GM23338 (cell line): ENCODE measurements at regions not wholly inside any gene's neighbourhood (a gene's known extent, or its start where the extent isn't known, plus 50 kb on each side); places are given as distances from the start of the nearest gene placed in this dataset.

Experiments
- CREB1 ChIP-seq: fragments of 250-450 bp; sonication (Bioruptor Pico); IDR thresholded peaks from 2 replicates; pipeline ENCODE4 v1.5.0; 2020; ENCODE audit warnings: low read depth, mild to moderate bottlenecking, moderate library complexity
- EZH2 ChIP-seq: fragments of 200-600 bp; sonication (generic); IDR thresholded peaks from one replicate; pipeline ENCODE4 v1.8.0; 2017; ENCODE audit warnings: antibody characterized with exemption, mild to moderate bottlenecking, low read depth; ENCODE audit not compliant: unreplicated experiment
- EZH2phosphoT487 ChIP-seq: fragments of 200-600 bp; sonication (generic); IDR thresholded peaks from one replicate; pipeline ENCODE4 v1.8.1; 2018; ENCODE audit warnings: antibody characterized with exemption; ENCODE audit not compliant: unreplicated experiment
- JUNB ChIP-seq: IDR thresholded peaks from one replicate; pipeline ENCODE4 v1.6.1; 2016; ENCODE audit warnings: antibody characterized with exemption; ENCODE audit not compliant: unreplicated experiment
- NANOG ChIP-seq: IDR thresholded peaks from 2 replicates; pipeline ENCODE4 v1.6.1; 2016; ENCODE audit warnings: antibody characterized with exemption, borderline replicate concordance
- POLR2AphosphoS5 ChIP-seq: IDR thresholded peaks from 2 replicates; pipeline ENCODE4 v1.6.1; 2016; ENCODE audit warnings: antibody characterized with exemption, low read depth
- STAT1 ChIP-seq: IDR thresholded peaks from one replicate; pipeline ENCODE4 v1.6.1; 2016; ENCODE audit warnings: antibody characterized with exemption; ENCODE audit not compliant: unreplicated experiment
- ZNF114 ChIP-seq: fragments of 250-450 bp; sonication (Bioruptor Pico); IDR thresholded peaks from 2 replicates; pipeline ENCODE4 v1.5.0; 2020; ENCODE audit warnings: mild to moderate bottlenecking, moderate library complexity
- ZNF331 ChIP-seq: fragments of 250-450 bp; sonication (Bioruptor Pico); IDR thresholded peaks from 2 replicates; pipeline ENCODE4 v1.5.0; 2020; ENCODE audit warnings: low read depth, mild to moderate bottlenecking, moderate library complexity
- TF ChIP-seq, protein P1 (sequence below), 2 experiments: fragments of 200-600 bp in 1 of 2; sonication (generic) in 1 of 2; conservative IDR thresholded peaks; 2 replicates each; pipeline versions ENCODE4 v1.5.1 to v1.6.1; 2016 to 2017; ENCODE audit warnings: antibody characterized with exemption in 2 of 2, low read depth in 2 of 2, mild to moderate bottlenecking in 2 of 2, moderate library complexity in 1 of 2
- TF ChIP-seq, protein P2 (sequence below): IDR thresholded peaks from one replicate; pipeline ENCODE4 v1.6.1; 2018; ENCODE audit warnings: antibody characterized with exemption; ENCODE audit not compliant: unreplicated experiment
- TF ChIP-seq, protein P3 (sequence below): IDR thresholded peaks from 2 replicates; pipeline ENCODE4 v1.6.1; 2016; ENCODE audit warnings: antibody characterized with exemption
- TF ChIP-seq, protein P4 (sequence below): fragments of 250-450 bp; sonication (Bioruptor Pico); IDR thresholded peaks from 2 replicates; pipeline ENCODE4 v1.5.0; 2020; ENCODE audit warnings: mild to moderate bottlenecking, moderate library complexity

DNA sequence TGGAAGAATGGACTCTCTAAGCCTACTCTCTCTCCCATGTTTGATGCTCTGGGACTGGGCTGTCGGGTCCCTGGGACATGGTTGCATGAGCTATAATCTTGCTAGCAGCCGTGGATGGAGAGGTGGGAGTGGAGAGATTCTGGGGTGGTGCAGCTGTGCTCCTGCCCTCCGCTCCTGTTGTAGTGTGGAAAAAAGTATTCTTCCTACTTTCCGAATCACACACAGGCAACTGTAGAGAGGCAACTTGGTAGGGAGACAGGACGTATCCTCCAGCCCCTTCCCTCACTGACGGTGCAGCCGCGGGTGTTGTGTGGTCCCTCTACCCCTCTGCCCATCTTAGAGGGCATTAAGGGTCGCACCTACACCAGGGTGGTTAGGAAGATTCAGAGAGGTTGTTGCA lies 281.4 kb upstream of the TLE3 start:
- no peak for TF ChIP-seq EZH2
- TF ChIP-seq, protein P1, sequence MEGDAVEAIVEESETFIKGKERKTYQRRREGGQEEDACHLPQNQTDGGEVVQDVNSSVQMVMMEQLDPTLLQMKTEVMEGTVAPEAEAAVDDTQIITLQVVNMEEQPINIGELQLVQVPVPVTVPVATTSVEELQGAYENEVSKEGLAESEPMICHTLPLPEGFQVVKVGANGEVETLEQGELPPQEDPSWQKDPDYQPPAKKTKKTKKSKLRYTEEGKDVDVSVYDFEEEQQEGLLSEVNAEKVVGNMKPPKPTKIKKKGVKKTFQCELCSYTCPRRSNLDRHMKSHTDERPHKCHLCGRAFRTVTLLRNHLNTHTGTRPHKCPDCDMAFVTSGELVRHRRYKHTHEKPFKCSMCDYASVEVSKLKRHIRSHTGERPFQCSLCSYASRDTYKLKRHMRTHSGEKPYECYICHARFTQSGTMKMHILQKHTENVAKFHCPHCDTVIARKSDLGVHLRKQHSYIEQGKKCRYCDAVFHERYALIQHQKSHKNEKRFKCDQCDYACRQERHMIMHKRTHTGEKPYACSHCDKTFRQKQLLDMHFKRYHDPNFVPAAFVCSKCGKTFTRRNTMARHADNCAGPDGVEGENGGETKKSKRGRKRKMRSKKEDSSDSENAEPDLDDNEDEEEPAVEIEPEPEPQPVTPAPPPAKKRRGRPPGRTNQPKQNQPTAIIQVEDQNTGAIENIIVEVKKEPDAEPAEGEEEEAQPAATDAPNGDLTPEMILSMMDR (conservative IDR thresholded peaks at IDR 0.05; ENCODE audit: low read depth in 2 of 2), result no peak
- no peak for TF ChIP-seq JUNB
- no peak for TF ChIP-seq POLR2AphosphoS5
- TF ChIP-seq, protein P2, sequence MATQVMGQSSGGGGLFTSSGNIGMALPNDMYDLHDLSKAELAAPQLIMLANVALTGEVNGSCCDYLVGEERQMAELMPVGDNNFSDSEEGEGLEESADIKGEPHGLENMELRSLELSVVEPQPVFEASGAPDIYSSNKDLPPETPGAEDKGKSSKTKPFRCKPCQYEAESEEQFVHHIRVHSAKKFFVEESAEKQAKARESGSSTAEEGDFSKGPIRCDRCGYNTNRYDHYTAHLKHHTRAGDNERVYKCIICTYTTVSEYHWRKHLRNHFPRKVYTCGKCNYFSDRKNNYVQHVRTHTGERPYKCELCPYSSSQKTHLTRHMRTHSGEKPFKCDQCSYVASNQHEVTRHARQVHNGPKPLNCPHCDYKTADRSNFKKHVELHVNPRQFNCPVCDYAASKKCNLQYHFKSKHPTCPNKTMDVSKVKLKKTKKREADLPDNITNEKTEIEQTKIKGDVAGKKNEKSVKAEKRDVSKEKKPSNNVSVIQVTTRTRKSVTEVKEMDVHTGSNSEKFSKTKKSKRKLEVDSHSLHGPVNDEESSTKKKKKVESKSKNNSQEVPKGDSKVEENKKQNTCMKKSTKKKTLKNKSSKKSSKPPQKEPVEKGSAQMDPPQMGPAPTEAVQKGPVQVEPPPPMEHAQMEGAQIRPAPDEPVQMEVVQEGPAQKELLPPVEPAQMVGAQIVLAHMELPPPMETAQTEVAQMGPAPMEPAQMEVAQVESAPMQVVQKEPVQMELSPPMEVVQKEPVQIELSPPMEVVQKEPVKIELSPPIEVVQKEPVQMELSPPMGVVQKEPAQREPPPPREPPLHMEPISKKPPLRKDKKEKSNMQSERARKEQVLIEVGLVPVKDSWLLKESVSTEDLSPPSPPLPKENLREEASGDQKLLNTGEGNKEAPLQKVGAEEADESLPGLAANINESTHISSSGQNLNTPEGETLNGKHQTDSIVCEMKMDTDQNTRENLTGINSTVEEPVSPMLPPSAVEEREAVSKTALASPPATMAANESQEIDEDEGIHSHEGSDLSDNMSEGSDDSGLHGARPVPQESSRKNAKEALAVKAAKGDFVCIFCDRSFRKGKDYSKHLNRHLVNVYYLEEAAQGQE, result no peak
- no peak for TF ChIP-seq CREB1 (CRISPR knock-in tag)
- TF ChIP-seq ZNF331 (CRISPR knock-in tag), result no peak
- TF ChIP-seq NANOG, result no peak
- TF ChIP-seq, protein P3, sequence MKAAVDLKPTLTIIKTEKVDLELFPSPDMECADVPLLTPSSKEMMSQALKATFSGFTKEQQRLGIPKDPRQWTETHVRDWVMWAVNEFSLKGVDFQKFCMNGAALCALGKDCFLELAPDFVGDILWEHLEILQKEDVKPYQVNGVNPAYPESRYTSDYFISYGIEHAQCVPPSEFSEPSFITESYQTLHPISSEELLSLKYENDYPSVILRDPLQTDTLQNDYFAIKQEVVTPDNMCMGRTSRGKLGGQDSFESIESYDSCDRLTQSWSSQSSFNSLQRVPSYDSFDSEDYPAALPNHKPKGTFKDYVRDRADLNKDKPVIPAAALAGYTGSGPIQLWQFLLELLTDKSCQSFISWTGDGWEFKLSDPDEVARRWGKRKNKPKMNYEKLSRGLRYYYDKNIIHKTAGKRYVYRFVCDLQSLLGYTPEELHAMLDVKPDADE, result no peak
- TF ChIP-seq EZH2phosphoT487, result no peak
- TF ChIP-seq STAT1, result no peak
- TF ChIP-seq ZNF114 (CRISPR knock-in tag), result no peak
- TF ChIP-seq, protein P4, sequence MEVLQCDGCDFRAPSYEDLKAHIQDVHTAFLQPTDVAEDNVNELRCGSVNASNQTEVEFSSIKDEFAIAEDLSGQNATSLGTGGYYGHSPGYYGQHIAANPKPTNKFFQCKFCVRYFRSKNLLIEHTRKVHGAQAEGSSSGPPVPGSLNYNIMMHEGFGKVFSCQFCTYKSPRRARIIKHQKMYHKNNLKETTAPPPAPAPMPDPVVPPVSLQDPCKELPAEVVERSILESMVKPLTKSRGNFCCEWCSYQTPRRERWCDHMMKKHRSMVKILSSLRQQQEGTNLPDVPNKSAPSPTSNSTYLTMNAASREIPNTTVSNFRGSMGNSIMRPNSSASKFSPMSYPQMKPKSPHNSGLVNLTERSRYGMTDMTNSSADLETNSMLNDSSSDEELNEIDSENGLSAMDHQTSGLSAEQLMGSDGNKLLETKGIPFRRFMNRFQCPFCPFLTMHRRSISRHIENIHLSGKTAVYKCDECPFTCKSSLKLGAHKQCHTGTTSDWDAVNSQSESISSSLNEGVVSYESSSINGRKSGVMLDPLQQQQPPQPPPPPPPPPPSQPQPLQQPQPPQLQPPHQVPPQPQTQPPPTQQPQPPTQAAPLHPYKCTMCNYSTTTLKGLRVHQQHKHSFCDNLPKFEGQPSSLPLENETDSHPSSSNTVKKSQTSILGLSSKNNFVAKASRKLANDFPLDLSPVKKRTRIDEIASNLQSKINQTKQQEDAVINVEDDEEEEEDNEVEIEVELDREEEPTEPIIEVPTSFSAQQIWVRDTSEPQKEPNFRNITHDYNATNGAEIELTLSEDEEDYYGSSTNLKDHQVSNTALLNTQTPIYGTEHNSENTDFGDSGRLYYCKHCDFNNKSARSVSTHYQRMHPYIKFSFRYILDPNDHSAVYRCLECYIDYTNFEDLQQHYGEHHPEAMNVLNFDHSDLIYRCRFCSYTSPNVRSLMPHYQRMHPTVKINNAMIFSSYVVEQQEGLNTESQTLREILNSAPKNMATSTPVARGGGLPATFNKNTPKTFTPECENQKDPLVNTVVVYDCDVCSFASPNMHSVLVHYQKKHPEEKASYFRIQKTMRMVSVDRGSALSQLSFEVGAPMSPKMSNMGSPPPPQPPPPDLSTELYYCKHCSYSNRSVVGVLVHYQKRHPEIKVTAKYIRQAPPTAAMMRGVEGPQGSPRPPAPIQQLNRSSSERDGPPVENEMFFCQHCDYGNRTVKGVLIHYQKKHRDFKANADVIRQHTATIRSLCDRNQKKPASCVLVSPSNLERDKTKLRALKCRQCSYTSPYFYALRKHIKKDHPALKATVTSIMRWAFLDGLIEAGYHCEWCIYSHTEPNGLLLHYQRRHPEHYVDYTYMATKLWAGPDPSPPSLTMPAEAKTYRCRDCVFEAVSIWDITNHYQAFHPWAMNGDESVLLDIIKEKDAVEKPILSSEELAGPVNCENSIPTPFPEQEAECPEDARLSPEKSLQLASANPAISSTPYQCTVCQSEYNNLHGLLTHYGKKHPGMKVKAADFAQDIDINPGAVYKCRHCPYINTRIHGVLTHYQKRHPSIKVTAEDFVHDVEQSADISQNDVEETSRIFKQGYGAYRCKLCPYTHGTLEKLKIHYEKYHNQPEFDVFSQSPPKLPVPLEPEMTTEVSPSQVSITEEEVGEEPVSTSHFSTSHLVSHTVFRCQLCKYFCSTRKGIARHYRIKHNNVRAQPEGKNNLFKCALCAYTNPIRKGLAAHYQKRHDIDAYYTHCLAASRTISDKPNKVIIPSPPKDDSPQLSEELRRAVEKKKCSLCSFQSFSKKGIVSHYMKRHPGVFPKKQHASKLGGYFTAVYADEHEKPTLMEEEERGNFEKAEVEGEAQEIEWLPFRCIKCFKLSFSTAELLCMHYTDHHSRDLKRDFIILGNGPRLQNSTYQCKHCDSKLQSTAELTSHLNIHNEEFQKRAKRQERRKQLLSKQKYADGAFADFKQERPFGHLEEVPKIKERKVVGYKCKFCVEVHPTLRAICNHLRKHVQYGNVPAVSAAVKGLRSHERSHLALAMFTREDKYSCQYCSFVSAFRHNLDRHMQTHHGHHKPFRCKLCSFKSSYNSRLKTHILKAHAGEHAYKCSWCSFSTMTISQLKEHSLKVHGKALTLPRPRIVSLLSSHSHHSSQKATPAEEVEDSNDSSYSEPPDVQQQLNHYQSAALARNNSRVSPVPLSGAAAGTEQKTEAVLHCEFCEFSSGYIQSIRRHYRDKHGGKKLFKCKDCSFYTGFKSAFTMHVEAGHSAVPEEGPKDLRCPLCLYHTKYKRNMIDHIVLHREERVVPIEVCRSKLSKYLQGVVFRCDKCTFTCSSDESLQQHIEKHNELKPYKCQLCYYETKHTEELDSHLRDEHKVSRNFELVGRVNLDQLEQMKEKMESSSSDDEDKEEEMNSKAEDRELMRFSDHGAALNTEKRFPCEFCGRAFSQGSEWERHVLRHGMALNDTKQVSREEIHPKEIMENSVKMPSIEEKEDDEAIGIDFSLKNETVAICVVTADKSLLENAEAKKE (CRISPR knock-in tag), result no peak
